LNCAP (cell line): ENCODE measurements at regions not wholly inside any gene's neighbourhood (a gene's known extent, or its start where the extent isn't known, plus 50 kb on each side); places are given as distances from the start of the nearest gene placed in this dataset.

Experiments
- CTCF ChIP-seq: fragments of 450-650 bp; IDR thresholded peaks from 2 replicates; pipeline ENCODE4 v1.5.1; 2017; ENCODE audit warnings: mild to moderate bottlenecking

DNA sequence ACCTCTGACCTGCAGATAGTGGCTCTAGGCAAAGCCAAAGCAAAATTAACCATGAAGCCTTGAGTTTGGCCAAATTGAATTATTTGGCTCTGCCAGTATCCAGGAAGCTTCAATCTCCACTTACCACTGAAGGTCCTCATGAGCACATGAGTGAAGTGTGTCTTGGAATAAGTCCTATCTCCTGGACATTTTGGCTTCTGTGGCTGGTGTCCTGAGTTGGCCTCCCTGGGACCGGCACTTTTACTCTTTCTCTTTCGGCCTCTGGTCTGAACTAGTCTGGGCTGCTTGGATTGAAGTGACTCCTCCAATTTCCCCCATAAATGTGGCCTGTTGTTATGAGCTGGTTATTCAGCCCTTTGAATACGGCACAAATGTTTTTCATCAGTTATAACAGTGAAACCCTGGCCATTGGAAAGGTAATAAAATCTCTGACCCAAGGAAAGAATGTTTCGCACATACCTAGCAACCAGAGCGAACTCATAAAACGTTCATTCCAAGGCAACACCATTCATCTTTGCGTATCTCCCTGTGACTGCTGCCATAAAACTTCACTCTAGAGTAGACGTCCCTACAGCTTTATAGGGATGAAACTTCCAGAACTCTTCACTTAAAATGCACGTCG, 216.4 kb downstream of the LPIN1 start:
- no peak for TF ChIP-seq CTCF

DNA sequence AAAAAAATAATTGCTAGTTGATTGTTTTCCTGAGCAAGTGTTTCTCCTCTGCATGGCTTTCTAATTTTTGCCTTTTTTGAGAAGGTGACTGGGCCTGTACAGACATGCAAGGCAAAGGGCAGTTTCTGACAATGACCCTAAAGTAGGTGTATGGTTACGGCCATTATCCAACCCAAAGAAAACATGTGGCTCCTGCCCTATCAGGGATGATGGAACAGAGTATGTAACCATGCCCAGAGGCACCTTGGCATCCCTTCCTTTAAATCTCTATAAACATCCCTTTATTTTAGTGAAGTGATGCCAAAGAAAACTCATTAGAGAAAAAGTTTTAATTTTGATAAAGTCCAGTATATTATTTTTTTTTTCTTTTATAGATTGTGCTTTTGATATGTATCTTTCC, 217.5 kb downstream of the LPIN1 start:
- TF ChIP-seq CTCF, result no peak

GRCh38 chr2:11967946-11968465, 221.6 kb downstream of the LPIN1 start:
- TF ChIP-seq CTCF, result no peak

DNA sequence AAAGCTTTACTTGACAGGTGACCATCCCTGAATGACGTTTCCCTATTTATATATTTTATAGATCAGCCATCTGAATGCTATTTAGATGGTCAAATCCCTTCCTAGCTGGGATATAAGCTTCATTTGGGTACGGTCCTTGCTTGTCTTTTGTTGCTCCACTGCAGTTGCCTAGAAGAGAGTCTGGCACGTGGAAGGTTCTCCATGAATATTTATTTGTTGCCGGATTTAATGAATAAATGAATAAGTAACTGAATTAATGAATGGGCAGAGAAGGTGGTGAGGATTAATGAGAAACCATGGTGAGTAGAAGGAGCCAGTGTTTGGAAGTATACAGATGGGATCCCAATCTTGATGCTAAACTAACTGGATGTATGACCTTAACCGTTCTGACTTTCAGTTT, 222.1 kb downstream of the LPIN1 start:
- TF ChIP-seq CTCF, result no peak

GRCh38 chr2:11969774-11970173, 223.3 kb downstream of the LPIN1 start:
- TF ChIP-seq CTCF, result no peak

DNA sequence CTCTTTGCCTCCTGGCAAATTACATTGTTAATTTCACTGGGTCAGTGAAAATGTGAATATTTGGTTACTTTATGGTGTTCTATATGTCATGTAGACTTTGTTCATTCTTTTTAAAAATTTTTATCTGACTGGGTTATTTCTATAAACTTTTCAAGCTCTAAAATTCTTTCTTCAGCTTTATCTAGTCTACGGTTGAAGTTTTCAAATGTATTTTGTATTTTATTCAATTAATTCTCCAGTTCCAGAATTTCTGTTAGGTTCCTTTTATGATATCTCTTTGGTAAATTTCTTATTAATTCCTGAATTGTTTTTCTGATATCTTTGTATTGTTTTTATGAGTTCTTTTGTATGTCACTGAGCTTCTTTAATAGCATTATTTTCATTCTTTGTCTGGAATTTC, 228.1 kb downstream of the LPIN1 start:
- no peak for TF ChIP-seq CTCF

DNA sequence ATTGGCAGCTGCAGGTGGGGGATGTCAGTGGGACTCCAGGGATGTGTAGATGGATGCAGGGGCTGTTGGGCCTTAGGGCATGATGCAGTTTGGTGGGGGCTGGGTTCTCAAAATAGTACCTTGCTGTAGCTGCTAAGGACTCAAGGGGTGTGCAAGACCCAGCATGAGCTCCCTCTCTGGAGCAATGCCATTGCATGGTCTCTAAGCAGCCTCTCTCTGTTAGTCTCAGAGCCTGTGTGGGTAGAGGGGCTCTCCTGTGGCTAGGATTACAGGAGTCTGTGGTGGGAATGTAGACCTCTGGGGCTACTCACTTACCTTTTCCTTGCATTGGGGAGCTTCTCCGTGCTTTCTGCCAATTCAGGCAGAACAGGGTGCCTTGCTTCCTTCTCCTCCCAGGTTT, 228.9 kb downstream of the LPIN1 start:
- TF ChIP-seq CTCF, result no peak

GRCh38 chr2:11976073-11976472, 229.6 kb downstream of the LPIN1 start:
- TF ChIP-seq CTCF, result no peak
